ENCODE measurements at regions not wholly inside any gene's neighbourhood (a gene's known extent, or its start where the extent isn't known, plus 50 kb on each side); places are given as distances from the start of the nearest gene placed in this dataset.

DNA sequence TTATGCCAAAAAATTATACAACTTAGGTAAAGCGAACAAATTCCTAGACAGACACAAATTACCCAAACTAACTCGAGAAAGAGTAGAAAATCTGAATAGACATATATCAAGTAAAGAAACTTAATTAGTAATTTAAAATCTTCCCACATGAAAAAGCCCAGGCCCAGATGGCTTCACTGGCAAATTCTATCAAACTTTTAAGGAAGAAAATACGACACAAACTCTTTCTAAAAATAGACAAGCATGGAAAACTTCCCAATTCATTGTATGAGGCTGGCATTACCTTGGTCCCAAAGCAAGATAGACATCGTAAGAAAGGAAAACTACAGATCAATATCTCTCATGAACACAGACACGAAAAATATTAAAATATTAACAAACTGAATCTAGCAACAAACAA lies 135.3 kb downstream of the DRD1 start:
- Histone ChIP-seq H3K4me3 (no peak overlapping the region), H3K27me3 (no peaks in the 10 kb centered on the region), H3K27ac (no peak overlapping the region), H3K36me3 (replicated peaks in 1 of 2) (no peaks in the 10 kb centered on the region), H3K9me3 (replicated peaks in 1 of 3) (no peaks in the 10 kb centered on the region), H3K4me1 (replicated peaks in 1 of 2) (no peaks in the 10 kb centered on the region)
- WGBS, 4 donors = 64 to 71% (median 66%) methylated on average over 5 of the region's 5 CpGs
- DNase-seq = no peak
- intact Hi-C loops (cut with DNase I) = no loop called here
- TF ChIP-seq, protein P1, sequence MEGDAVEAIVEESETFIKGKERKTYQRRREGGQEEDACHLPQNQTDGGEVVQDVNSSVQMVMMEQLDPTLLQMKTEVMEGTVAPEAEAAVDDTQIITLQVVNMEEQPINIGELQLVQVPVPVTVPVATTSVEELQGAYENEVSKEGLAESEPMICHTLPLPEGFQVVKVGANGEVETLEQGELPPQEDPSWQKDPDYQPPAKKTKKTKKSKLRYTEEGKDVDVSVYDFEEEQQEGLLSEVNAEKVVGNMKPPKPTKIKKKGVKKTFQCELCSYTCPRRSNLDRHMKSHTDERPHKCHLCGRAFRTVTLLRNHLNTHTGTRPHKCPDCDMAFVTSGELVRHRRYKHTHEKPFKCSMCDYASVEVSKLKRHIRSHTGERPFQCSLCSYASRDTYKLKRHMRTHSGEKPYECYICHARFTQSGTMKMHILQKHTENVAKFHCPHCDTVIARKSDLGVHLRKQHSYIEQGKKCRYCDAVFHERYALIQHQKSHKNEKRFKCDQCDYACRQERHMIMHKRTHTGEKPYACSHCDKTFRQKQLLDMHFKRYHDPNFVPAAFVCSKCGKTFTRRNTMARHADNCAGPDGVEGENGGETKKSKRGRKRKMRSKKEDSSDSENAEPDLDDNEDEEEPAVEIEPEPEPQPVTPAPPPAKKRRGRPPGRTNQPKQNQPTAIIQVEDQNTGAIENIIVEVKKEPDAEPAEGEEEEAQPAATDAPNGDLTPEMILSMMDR (IDR thresholded peaks at IDR 0.05) = no peak
- TF ChIP-seq POLR2A (IDR thresholded peaks at IDR 0.05) = no peak

DNA sequence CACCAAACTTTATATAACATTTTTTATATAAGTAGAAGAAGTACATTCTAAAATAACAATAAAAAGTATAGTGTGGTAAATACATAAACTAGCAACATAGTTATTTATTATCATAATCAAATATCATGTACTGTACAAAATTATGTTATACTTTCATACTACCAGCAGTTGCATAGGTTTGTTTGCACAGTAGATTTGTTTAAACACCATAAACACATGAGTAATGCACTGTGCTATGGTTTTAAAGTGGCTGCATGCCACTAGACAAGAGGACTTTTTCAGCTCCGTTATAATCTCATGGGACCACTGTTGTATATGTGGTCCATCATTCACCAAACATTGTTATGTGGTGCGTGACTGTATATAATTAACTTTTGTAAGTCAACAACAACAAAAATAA lies 137.6 kb downstream of the DRD1 start:
- intact Hi-C loops (cut with DNase I) = no loop called here

DNA sequence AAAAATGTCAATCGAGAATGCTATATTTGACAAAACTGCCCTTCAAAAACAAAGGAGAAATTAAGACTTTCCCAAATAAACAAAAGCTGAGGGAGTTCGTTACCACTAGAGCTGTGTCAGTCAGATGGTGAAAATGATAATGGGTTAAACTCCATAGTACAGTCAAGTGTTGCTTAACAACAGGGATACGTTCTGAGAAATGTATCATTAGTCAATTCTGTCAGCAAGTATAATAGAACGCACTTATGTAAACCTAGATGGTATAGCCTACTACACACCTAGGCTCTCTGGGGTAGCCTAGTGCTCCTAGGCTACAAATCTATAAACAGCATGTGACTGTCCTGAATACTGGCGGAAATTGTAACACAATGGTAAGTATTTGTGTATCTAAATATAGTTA lies 138.7 kb downstream of the DRD1 start:
- DNase-seq = no peak
- WGBS, 4 donors = 69 to 74% (median 70%) methylated on average over 5 of the region's 5 CpGs
- intact Hi-C loops (cut with DNase I) = no loop called here
- Histone ChIP-seq H3K27ac (no peak overlapping the region), H3K4me3 (no peak overlapping the region), H3K9me3 (replicated peaks in 1 of 3) (no peaks in the 10 kb centered on the region), H3K27me3 (no peaks in the 10 kb centered on the region), H3K4me1 (replicated peaks in 1 of 2) (no peaks in the 10 kb centered on the region), H3K36me3 (replicated peaks in 1 of 2) (no peaks in the 10 kb centered on the region)
- TF ChIP-seq POLR2A (IDR thresholded peaks at IDR 0.05) = no peak
- TF ChIP-seq, protein P1 (IDR thresholded peaks at IDR 0.05) = no peak

More for the DNA sequence above, 137.6 kb downstream of the DRD1 start:
- TF ChIP-seq POLR2A (IDR thresholded peaks at IDR 0.05) = no peak
- TF ChIP-seq, protein P1 (IDR thresholded peaks at IDR 0.05) = no peak
- Histone ChIP-seq H3K4me3 (no peak overlapping the region), H3K4me1 (replicated peaks in 1 of 2) (no peaks in the 10 kb centered on the region), H3K27me3 (no peaks in the 10 kb centered on the region), H3K36me3 (replicated peaks in 1 of 2) (no peaks in the 10 kb centered on the region), H3K27ac (no peak overlapping the region), H3K9me3 (replicated peaks in 1 of 3) (no peaks in the 10 kb centered on the region)
- 59 to 90% (median 83%) methylated on average over 2 of the region's 2 CpGs for WGBS, 4 donors
- DNase-seq = no peak

DNA sequence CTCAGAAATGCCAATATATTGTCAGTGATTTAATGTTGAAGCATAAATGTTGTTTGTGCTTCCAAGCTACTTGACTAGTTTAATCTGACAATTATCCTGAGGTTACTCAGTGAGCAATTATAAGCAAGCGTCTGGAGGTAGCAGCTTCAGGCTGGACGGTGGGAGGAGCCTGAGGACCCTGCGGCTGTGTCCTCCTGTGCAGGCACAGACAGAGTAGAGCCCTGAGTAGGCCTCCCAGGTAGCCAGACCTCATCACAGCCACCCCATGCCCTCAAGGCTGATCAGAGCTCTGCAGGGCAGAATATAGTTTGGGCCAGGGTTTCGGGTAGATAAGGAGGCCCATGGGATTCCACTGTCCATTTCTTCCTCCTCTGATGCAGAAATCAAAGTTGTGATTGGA lies 153.6 kb downstream of the DRD1 start:
- no peaks in the 10 kb centered on the region for H3K36me3 ChIP-seq (replicated peaks in 1 of 2)
- no peak overlapping the region for H3K27ac ChIP-seq
- WGBS, 4 donors = 69 to 83% (median 76%) methylated on average over 3 to 4 of the region's 4 CpGs
- intact Hi-C loops (cut with DNase I) = no loop called here
- TF ChIP-seq, protein P1 (IDR thresholded peaks at IDR 0.05) = no peak
- TF ChIP-seq POLR2A (IDR thresholded peaks at IDR 0.05) = no peak
- H3K27me3 ChIP-seq = no peaks in the 10 kb centered on the region
- H3K4me1 ChIP-seq (replicated peaks in 1 of 2) = no peaks in the 10 kb centered on the region
- no peak overlapping the region for H3K4me3 ChIP-seq
- DNase-seq = no peak
- H3K9me3 ChIP-seq (replicated peaks in 1 of 3) = no peaks in the 10 kb centered on the region
